Muscle of back (tissue), 3 donors: ENCODE measurements at regions not wholly inside any gene's neighbourhood (a gene's known extent, or its start where the extent isn't known, plus 50 kb on each side); places are given as distances from the start of the nearest gene placed in this dataset.
"Not testable (repeated sequence)": the region's sequence is repeated elsewhere in the genome, so short reads cannot be mapped to it uniquely, and the experiment has no call there.

ENCODE experiments used
- DNase-seq, 3 donors: peaks; one replicate each; pipeline versions ENCODE4 v3.0.0 to v3.0.0-alpha.2; 2013

- peak in 1 of 3 donors; percentile 82 for DNase-seq
Observed at GRCh38 chr21:39004634-39005501, 178.4 kb downstream of the PSMG1 start.

- peak in 1 of 3 donors; percentile 76 for DNase-seq
Observed at GRCh38 chr21:39003982-39004633, 179.1 kb downstream of the PSMG1 start.

GRCh38 chr21:39001341-39001740, 181.9 kb downstream of the PSMG1 start:
- no peak for DNase-seq

- DNase-seq = peak in 1 of 3 donors; percentile 22
Observed at GRCh38 chr21:39000496-39000895, 182.8 kb downstream of the PSMG1 start.

GRCh38 chr21:38999161-38999560, 184.1 kb downstream of the PSMG1 start:
- DNase-seq = no peak

DNA sequence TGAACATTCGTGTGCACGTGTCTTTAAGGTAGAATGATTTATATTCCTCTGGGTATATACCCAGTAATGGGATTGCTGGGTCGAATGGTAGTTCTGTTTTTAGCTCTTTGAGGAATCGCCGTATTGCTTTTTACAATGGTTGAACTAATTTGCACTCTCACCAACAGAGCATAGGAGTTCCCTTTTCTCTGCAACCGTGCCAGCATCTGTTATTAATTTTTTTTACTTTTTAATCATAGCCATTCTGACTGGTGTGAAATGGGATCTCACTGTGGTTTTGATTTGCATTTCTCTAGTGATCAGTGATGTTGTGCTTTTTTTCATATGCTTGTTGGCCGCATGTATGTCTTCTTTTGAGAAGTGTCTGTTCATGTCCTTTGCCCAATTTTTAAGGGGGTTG, 185.0 kb downstream of the PSMG1 start:
- DNase-seq = not testable (repeated sequence)

- not testable (repeated sequence) for DNase-seq
Observed at GRCh38 chr21:38997843-38998175, 185.4 kb downstream of the PSMG1 start.

DNA sequence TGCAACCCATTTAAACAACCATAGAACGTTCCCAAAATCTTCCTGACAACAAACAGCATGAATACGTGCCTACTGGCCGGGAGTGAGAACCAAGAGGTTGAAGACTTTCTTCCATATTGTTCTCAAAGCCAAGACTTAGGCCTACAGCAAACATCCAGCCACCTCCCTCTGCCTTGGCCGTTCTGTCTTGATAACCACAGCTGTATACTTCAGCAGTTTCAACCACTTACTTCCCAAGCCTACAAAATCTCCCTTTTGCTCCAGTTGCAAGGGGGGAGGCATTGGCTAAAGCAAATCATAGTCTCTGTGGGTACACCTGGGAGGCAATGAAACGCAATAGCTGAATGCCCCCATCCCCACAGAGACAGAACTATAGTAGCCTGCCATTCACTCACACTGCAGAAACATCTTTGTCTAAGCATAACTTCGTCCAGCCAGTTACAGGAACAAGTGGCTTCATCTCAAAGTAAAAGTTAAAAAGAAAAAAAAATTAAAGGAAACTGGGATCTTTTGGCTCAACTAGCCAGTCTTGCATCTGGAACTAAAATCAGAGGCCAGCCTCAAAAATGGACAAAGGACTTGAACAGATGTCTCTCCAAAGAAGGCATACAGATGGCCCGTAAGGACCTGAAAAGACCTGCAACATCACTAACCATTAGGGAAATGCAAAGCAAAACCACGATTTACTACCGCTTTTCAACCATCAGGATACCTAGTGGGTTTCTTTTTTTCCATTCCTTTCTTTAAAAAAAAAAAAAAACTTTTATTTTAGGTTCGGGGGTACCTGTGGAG, 186.0 kb downstream of the PSMG1 start:
- peak in 1 of 3 donors; percentile 59 for DNase-seq

- no peak for DNase-seq
Observed at GRCh38 chr21:38996355-38996754, 186.9 kb downstream of the PSMG1 start.

- no peak for DNase-seq
Observed at GRCh38 chr21:38995731-38996130, 187.5 kb downstream of the PSMG1 start.

DNA sequence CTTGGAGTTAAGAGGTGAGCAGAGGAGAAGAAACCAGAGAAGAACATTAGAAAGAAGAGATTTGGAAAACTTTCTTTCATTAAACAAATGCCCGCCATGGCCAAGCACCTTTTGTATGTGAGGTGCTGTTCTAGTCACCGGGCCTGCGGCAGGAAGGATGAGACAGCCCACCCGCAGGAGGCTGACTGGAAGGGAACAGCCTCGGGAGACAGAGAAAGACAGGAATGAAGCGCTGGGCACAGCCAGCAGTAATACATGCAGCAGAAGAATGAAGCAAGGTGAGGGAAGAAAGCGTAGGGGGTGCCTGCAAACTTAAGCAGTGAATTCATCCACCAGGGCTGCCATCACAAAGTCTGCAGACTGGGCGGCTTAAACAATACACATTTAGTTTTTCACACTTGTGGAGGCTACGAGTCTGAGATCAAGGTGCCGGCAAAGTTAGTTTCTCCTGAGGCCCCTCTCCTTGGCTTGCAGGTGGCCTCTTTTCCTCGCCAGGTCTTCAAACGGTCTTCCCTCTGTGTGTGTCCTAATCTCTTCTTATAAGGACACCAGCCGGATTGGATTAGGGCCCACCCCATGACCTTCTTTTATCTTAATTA, 188.1 kb downstream of the PSMG1 start:
- DNase-seq = no peak

- peak in 1 of 3 donors; percentile 56 for DNase-seq
Observed at GRCh38 chr21:38994042-38994441, 188.3 kb downstream of the ETS2 start.

GRCh38 chr21:38993561-38993960, 187.8 kb downstream of the ETS2 start:
- DNase-seq = peak; percentile 80 to 91 (median 90)

- DNase-seq = peak in 1 of 3 donors; percentile 36
Observed at GRCh38 chr21:38992737-38993136, 187.0 kb downstream of the ETS2 start.

DNA sequence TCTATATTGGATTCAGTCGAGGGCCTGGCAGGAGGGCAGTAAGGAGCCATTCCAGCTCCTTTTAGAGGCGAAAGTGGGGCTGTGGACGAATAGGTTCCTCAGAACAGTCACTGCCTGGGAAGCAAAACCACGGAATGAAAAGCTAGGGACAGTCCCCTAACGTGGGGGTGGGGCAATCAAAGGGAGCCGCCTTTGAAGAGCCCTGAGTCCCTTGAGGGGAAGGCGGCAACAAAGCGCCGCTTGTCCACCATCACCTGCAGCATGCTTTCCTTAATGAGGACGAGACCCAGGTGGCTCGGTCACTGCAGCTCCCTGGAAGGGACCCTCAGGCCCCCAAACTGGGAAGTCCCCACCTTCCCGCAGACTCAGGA, 184.7 kb downstream of the ETS2 start:
- DNase-seq = no peak

DNA sequence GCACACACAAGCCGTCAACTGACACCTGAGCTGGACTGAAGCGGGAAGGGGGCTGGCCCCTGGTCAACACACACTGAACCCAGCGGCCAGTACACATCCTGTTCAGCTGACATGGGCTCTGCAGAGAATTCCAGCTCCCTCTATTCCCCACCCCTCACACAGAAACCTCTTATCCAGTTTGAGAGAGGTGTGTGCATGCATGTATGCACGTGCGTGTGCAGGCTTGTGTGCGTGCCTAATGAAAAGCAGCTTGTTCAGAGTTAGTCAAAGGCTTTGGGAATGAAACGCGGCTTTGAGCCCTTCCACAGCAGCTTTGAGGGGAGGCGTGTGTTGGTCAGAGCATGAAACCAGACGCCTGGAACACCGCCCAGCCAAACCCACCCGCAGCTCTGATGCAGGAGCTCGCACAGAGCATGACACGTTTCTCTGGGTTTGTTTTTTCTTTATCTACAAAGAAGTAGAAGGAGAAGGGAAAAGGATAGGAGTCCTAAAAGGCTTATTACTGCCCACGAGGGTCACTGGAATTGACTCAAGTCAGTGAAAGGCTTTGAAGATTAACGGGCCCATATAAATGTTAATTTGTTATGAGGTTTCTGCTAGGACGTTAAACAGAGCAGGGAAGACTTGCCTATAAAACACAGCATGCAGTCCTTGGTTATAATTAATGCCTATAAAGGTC, 184.2 kb downstream of the ETS2 start:
- DNase-seq = peak; percentile 78 to 94 (median 92)

- no peak for DNase-seq
Observed at GRCh38 chr21:38989379-38989744, 183.6 kb downstream of the ETS2 start.

GRCh38 chr21:38988509-38989378, 183.0 kb downstream of the ETS2 start:
- DNase-seq = peak in 1 of 3 donors; percentile 70

GRCh38 chr21:38987633-38988508, 182.1 kb downstream of the ETS2 start:
- peak in 1 of 3 donors; percentile 57 for DNase-seq
